GM19351 (cell line): ENCODE measurements at regions not wholly inside any gene's neighbourhood (a gene's known extent, or its start where the extent isn't known, plus 50 kb on each side); places are given as distances from the start of the nearest gene placed in this dataset.

Source experiments
- ATAC-seq: cut with Tn5 transposase; IDR thresholded peaks from one replicate; pipeline ENCODE4 v1.9.1; 2021; ENCODE audit warnings: mild to moderate bottlenecking, moderate library complexity; ENCODE audit not compliant: unreplicated experiment

DNA sequence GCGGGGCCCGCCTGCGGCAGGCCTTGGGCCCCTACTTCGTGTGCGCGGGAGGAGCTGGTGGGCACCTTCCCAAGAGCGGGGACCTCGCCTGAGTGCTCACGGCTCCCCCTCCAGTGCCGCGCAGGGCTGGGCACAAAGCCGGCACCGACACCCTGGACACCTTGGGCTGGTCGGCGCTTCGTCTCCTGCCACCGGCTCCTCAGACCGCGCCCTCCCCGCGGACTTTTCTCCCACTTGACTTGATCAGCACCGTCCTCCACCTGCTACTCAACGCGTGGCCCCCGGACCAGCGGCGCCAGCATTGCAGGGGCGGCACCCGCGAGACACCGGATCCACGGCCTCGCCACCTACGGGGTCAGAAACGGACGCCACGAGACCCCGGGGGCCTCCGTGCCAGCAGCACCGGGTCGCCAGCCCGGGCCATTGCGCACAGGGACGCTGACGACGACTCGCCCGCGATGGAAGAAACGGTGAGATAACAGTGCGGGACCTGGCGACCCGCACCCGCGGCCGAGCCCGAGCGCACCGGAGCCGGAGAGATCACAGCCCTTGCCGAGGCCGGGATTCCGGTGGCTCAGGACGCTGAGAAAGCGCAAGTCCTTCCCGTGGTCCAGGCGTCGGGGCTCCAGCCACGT lies 154.2 kb downstream of the DLL1 start:
- ATAC-seq, result no peak

DNA sequence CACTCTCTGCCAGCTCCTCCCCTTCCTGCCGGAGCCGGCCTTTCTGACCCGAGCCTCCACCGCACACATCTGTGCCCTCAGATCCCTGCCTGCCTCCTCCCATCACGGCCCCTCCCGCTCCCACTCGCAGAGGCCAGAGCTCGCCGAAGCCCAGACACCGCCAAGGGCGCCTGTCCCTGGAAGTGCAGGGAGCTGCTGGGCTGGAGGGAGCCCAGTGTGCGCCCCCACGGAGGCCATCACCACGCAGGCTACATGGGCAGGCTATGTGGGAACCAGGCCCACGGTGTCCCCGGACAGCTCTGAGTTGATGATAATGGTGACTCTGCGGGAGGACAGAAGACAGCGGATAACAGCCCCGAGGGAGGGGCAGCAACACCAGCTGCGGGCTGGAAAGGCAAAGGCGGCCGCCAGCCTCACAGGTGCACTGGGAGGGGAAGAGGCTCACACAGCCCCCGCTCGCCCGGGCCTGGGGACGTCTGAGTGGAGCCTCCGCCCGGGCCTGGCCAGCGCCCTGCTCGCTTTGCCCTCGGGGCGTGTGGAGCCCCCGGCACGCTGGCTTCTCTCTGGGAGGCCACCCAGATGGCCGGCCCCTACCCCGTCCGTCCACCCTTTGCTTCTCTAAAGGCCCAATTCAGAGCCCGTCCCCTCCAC lies 154.9 kb downstream of the DLL1 start:
- ATAC-seq, result no peak

DNA sequence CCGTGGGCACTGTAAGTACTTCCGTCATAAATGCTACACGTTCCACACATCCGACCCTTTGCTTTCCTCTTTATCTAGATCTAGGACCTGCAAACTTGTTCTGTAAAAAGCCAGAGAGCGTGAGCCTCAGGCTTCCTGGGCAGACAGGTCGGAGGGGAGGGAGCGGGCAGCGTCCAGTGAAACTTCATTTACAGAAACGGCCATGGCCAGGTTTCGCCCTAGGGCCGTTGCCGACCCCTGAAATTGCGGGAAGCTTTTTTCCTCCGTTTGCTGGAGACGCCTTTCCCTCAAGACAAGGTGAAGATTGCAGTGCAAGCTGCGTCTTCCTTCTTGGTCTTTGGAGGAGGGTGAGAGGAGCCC lies 155.4 kb downstream of the DLL1 start:
- ATAC-seq, result no peak

DNA sequence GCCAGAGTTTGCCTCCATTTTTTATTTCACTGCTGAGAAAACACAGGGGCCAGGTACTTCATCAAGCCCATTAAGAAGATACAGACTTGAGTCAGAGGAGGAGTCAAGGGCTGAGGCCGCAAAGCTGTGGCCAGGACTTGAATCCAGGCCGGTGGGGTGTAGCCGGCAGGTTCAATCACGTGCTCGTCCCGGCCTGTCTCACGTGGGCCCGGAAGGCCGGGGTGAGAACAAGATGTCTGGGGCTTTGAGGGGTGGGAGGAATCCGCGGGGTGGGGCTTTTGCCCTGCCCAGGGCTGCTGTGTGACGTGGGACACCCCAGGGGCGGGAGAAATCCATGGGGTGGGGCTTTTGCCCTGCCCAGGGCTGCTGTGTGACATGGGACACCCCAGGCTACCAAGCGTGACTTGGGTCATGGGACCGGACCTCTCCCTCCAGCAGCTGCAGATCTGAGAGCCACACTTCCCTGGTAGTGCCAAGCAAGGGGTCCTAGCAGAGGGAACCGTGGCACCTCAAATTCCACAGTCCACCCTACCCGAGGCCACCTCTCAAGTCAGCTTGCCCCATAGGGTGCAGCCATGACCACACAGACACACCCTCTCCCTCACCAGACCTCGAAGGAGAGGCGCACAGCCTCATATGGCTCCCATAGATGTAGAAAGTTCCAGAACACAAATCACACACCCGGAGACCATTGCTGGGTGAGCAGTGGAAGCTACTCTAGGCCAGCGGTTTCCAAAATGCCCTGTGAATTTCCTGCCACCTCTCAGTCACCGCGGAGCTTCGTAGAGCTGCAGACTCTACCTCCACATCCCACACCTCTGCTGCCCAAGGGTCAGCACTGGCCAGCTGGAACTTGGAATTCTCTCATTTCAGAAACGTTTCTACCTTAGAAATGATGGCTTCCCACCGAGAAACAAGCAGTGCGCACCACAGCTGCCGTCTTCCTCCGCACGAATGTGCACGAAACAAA lies 156.1 kb downstream of the DLL1 start:
- ATAC-seq, result no peak

DNA sequence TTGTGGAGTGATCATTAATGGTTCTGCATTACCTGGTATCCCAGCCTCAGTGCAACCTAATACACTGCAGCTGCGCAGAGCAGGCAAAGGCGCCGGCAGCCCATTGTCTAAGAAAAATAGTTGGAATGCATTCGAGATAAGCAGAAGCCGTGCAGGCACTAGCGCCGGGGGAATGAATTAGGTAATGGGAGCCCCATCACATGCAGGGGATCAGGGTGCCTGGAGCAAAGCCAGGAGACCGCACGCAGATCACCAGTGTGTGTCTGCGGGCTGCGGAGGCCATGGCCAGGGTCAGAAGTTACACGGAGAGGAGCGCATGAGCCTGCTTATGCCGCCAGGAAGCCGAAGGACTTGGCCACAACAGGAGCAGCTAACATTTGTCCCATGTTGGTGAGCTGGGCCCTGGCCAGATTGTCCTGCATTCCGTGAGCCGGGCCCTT lies 156.8 kb downstream of the DLL1 start:
- no peak for ATAC-seq

DNA sequence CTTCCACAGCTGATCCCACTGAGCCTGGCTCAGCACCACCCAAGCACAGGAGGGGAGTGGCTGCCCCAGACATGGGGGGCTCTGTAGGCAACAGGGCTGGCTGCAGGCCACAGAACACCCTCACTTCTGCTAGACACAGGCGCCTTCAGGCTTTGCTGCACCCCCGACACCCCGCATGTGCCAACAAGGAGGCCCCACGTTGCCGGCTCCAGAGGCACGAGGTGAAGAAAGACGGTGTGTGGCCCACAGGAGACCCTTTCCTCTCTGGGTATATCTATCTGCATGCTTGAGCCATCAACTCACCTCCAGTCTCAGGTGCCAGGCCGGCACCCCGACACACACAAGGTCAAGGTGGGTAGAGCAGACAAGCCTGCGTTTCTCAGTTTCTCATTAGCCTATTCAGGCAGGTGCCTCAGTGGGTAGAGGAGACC lies 158.3 kb downstream of the DLL1 start:
- ATAC-seq, result no peak

DNA sequence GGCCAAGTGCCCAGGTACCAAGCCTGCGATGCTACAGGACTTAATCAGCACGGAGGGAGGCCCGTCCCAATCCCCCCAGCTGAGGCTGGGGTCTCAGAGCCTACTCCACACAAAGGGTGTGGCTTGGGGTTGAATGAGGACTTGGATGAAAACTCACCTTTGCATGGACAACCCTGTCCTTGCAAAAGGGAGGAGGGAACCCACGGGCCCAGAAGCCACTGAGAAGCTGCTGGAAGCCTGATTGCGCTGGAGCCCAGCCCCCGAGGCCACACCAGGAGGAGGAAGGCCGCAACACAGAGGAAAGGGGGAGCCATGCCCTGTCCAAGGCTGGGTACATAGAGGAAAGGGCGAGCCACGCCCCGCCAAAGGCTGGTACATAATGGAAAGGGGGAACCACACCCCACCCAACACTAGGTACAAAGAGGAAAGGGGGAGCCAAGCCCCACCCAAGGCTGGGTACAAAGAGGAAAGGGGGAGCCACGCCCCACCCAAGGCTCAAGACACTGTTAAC lies 158.8 kb downstream of the DLL1 start:
- ATAC-seq, result no peak

DNA sequence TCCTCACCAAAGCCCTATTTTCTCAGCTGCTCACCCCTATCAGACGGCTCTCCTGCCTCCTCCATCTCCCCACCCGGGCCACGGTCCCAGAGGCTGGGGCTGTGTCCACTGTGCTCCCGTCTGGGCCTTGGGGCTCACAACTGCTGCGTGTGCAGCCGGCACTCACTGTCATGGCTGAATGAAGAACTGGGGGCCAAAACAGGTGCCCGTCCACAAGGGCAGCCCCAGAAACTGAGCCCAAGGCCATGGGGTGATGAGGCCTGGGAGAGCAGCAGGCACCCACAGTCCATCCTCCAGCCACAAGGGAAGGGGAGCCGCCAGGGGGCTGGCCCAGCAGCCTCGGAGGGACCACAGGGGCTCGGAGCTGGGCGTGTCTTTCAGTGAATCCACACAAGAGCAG lies 159.5 kb downstream of the DLL1 start:
- no peak for ATAC-seq

DNA sequence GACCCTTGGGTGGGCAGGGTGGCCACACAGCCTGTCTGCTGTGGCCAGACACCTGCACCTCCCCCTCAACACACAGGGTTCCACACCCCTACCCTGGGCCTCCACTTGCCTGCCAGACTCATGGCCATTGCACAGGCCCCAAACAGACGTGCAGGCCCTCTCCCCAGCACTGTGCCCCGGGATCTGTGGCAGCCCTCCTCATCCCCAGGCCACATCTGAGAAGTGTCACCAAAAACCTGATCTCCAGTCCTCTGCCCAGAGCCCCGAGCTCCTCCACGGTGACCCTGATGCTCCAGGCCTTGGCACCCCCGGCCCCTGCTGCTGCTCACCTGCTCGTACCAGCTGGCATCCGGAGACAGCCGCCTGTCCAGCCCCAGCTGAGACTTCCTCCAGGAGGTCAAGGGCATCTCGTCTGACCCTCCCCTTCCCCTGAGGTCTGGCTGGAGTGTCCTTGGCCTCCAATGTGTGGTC lies 160.1 kb downstream of the DLL1 start:
- no peak for ATAC-seq

DNA sequence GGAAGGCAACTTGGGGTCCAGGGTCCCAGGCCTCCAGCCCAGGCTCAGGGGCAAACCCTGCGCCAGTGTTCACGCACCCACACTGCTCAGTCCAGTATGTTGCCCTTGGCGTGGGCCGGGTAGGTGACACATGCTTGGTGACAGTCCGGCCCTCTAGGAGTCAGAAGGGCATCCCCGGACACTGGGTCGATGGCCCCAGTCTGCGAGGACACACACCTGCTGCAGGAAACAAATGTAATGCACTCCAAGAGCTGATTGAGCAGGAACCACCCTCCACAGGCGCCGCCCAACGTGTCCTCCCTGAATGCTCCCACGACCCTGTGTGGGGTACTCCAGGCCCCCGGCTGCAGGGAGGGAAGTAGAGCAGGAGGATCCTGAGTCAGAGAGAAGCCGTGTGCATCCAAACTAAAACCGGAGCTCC lies 160.7 kb downstream of the DLL1 start:
- no peak for ATAC-seq

DNA sequence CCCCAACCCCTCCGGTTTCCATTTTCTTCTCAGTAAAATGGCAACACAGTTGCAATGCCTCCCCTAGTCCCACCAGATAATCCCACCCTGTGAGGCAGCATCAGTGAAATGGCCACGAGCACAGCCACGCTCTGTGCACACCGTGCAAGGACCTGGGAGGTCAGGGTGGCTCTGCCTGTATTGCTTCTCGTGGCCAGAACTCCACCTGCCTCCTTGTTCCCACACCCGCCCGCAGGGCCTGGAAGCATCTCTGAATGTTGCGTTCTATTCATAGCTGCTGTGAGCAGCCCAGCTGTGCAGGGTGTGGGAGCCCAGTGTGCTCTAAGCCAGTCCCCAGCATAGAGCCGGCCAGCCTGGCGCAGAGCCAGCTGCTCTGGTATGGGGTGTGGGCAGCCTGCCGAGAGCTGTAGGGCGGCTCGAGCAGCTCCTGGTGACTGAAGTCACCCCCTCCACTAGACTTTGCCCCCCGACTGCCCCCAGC lies 161.1 kb downstream of the DLL1 start:
- ATAC-seq, result no peak

DNA sequence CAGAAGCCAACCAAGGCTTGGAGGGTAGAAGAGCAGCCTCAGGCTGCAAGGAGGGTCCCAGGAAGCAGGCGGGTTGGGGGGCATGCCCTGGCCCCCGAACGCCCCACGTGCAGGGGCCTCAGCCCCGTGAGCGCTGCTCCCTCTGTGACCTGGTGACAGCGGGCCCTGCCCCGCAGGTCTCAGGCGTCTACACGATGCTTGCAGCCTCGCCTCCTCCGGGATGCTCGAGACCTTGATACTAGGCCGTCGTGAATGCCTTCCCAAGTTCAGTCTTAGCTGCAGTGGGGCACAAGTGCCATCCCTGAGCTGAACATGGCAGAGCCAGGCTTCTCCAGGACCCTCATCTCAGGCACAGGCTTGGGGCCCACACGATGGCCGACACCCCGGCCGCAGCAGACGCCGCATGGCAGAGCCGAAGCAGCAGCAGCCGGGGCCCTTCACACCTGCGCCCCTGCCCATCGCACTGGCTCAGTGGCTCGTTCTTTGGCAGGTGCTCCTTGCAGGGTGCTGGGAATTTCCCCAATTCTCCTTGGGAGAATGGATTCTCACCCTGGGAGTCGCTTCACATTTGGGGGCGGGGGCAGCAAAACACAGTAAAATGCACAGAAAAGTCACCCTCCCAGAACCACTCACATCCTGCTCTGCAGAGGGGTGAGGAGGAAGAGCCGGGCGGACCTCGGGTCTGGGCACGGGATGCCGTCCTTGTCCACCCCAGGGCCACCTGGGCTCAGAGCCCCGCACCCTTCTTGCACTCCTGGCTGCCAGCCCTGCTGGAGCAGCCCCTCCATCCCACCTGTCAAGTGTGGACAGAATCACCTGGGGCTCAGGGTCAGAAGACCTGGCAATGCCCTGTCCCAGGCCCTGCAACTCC lies 161.8 kb downstream of the DLL1 start:
- ATAC-seq, result no peak

DNA sequence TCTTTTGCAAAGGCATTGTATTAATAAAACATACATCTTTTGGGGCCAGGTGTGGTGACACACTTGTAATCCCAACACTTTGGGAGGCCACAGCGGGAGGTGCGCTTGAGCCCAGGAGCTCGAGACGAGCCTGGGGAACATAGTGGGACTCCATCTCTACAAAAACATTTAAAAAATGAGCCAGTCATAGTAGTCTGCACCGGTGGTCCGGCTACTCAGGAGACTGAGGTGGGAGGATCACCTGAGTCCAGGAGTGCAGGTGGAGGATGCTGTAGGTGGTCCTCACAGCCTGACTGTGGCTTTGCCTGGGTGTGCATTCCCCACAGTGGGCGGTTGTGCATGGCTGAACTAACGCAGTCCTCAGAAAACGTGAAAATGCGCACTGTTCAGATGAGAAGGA lies 162.5 kb downstream of the DLL1 start:
- ATAC-seq, result no peak

DNA sequence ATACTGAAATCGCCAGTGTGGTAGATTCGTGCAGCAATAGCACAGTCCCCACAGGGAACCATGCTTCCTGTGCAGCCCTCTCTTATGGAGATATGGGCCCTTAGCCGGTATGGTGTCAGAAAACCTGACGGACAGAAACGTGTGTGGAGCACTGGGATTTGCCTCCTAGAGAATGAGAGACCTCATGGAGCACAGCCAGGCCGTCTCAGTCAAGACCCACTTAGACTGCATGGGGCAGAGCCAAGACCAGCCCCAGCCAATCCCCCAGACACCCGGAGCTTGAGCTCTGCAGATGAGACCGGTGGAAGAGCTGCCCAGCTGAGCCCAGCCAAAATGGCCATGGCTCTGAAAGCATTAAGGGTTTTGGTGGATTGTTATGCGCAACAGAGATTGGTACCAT lies 163.7 kb downstream of the DLL1 start:
- no peak for ATAC-seq

DNA sequence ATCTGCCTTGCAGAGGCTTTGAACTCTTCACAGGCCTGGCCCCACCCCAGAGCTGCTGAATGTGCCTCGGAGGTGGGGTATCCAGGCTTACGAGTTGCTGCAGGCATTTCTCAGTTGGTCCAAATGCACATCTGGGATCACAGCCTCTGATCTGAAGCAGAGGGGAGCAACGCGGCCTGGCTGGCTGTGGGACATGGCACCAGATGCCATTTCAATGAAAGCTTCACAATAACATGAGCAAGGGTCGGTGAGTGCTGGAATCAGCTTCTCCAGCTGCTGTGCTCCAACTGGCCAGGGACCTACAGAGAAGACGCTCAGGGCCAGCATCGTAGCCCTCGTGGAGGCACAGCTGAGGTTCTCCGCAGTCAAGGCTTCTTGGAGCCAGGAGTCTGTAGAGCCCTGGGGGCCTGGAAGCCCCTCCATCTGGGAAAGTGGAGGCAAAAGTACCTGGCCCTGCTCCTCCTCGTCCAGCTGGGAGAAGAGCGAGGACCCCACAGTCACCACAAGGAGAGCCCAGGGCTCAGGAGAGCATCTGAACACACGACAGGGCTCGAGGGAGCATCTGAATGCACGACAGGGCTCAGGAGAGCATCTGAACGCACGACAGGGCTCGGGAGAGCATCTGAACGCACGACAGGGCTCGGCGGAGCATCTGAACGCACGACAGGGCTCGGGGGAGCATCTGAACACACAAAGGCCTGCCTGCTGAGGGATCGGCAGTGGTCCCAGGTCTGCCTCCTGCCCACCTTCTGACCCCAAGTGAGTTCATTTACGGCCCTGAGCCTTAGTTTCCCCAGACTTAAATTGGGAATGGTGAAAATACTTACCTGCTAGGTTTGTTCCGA lies 165.2 kb downstream of the DLL1 start:
- ATAC-seq, result no peak

DNA sequence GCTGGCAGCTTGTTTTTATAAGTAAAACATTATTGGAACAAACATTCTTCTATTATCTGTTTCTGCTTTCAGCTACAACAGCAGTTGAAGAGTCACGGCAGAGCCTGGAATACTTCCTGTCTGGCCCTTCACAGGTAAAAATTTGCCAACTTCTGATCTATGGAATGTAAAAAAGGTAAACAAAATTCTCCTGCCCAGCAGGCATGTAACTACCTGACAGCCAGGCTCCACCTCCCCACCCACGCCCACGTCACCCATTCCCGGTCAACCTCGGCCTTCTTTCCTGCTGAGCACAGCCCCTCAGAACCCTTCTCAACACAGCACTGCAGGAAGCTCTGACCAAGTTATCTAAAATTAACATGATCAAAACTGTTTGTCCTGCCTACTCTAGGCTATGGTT lies 166.0 kb downstream of the DLL1 start:
- no peak for ATAC-seq

DNA sequence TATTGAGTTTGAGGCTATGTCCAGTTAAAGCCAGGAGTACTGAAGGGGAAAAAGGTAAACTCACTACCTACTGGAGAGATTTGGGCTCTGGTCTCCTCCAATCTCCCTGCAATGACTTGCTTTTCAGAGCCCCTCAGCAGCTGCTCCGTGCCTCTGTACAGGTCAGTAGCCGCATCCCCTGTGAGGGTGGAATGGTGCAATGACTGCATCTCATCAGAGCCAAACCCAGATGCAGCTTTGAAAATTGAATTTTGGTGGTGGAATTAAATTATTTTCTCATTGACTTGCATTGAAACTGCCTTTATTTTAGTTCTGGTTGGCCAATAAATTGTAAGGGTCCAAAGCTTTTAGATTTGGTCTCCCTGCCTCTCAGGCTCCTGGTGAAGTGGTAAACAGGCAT lies 166.7 kb downstream of the DLL1 start:
- ATAC-seq, result no peak

DNA sequence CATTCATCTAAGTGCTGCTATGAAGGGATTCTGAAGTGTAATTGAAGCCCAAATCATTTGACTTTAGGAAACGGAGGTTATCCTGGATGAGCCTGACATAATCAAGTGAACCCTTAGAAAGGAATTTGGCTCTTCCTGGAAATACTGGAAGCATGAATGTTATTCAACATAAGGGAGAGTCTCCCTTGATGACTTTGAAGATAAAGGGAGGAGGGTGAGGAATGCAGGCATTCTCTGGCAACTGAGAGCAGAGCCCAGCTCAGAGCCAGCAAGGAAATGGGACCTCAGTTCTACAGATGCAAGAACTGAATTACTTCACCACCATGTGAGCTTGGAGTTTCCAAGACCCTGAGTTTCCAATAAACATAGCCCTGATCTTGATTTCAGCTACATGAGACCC lies 168.2 kb downstream of the DLL1 start:
- no peak for ATAC-seq
